ENCODE measurements at regions not wholly inside any gene's neighbourhood (a gene's known extent, or its start where the extent isn't known, plus 50 kb on each side); places are given as distances from the start of the nearest gene placed in this dataset.

GRCh38 chr10:131799429-131799828 lies 101.4 kb upstream of the PPP2R2D start:
- intact Hi-C loops (cut with DNase I), result no loop called here
- no peaks in the 10 kb centered on the region for H3K9me3 ChIP-seq
- no peaks in the 10 kb centered on the region for H3K27me3 ChIP-seq
- 42 to 73% methylated on average over 1 of the region's 1 CpG for WGBS, 2 donors
- H3K36me3 ChIP-seq, result no peaks in the 10 kb centered on the region
- TF ChIP-seq POLR2A (IDR thresholded peaks at IDR 0.05) (no peak), CTCF (IDR thresholded peaks at IDR 0.05) (no peak)
- DNase-seq, result no peak
- no peak overlapping the region for H3K27ac ChIP-seq
- no peaks in the 10 kb centered on the region for H3K4me1 ChIP-seq
- no peak overlapping the region for H3K4me3 ChIP-seq (replicated peaks in 1 of 3)

GRCh38 chr10:131802156-131802915 lies 98.5 kb upstream of the PPP2R2D start:
- Histone ChIP-seq H3K4me3 (replicated peaks in 1 of 3) (no peak overlapping the region), H3K27ac (no peak overlapping the region), H3K36me3 (no peaks in the 10 kb centered on the region), H3K4me1 (no peaks in the 10 kb centered on the region), H3K27me3 (no peaks in the 10 kb centered on the region), H3K9me3 (no peaks in the 10 kb centered on the region)
- 90 to 94% methylated on average over 16 of the region's 16 CpGs for WGBS, 2 donors
- intact Hi-C loops (cut with DNase I), result no loop called here
- TF ChIP-seq CTCF (IDR thresholded peaks at IDR 0.05) (no peak), POLR2A (IDR thresholded peaks at IDR 0.05) (no peak)
- DNase-seq, result no peak

GRCh38 chr10:131802996-131803395 lies 97.8 kb upstream of the PPP2R2D start:
- 43 to 49% methylated on average over 13 of the region's 13 CpGs for WGBS, 2 donors
- no peaks in the 10 kb centered on the region for H3K36me3 ChIP-seq
- no peaks in the 10 kb centered on the region for H3K27me3 ChIP-seq
- no peak overlapping the region for H3K4me3 ChIP-seq (replicated peaks in 1 of 3)
- no peak for TF ChIP-seq POLR2A (IDR thresholded peaks at IDR 0.05)
- TF ChIP-seq CTCF (IDR thresholded peaks at IDR 0.05), result no peak
- no peak overlapping the region for H3K27ac ChIP-seq
- H3K9me3 ChIP-seq, result no peaks in the 10 kb centered on the region
- intact Hi-C loops (cut with DNase I), result no loop called here
- no peak for DNase-seq
- H3K4me1 ChIP-seq, result no peaks in the 10 kb centered on the region

- DNase-seq, result no peak
- intact Hi-C loops (cut with DNase I), result no loop called here
- no peaks in the 10 kb centered on the region for H3K27me3 ChIP-seq
- no peak overlapping the region for H3K27ac ChIP-seq
- no peaks in the 10 kb centered on the region for H3K36me3 ChIP-seq
- TF ChIP-seq CTCF (IDR thresholded peaks at IDR 0.05), result no peak
- no peak for TF ChIP-seq POLR2A (IDR thresholded peaks at IDR 0.05)
- 82 to 84% methylated on average over 9 of the region's 9 CpGs for WGBS, 2 donors
- H3K4me3 ChIP-seq (replicated peaks in 1 of 3), result no peak overlapping the region
- no peaks in the 10 kb centered on the region for H3K9me3 ChIP-seq
- no peaks in the 10 kb centered on the region for H3K4me1 ChIP-seq
Measured at GRCh38 chr10:131803860-131804425, 96.9 kb upstream of the PPP2R2D start.

GRCh38 chr10:131804551-131805295 lies 96.1 kb upstream of the PPP2R2D start:
- Histone ChIP-seq H3K27me3 (no peaks in the 10 kb centered on the region), H3K36me3 (no peaks in the 10 kb centered on the region), H3K4me1 (no peaks in the 10 kb centered on the region), H3K27ac (no peak overlapping the region), H3K9me3 (no peaks in the 10 kb centered on the region), H3K4me3 (replicated peaks in 1 of 3) (no peak overlapping the region)
- no peak for DNase-seq
- WGBS, 2 donors, result 83 to 84% methylated on average over 20 of the region's 20 CpGs
- intact Hi-C loops (cut with DNase I), result no loop called here
- TF ChIP-seq CTCF (IDR thresholded peaks at IDR 0.05), result no peak
- TF ChIP-seq POLR2A (IDR thresholded peaks at IDR 0.05), result no peak

All from thyroid gland (tissue), 4 donors.